GM11168 (cell line): ENCODE measurements at regions not wholly inside any gene's neighbourhood (a gene's known extent, or its start where the extent isn't known, plus 50 kb on each side); places are given as distances from the start of the nearest gene placed in this dataset.

Source experiments
- in situ Hi-C: fragments of 300-500 bp; cut with MboI; formaldehyde crosslinking; loops from one replicate; pipeline ENCODE4 v1.12.0; 2022; ENCODE audit warnings: low sequenced_read_pairs; ENCODE audit not compliant: unreplicated experiment

- in situ Hi-C loops, result no loop called here
Observed at GRCh38 chr13:31922724-31923123, 108.8 kb upstream of the FRY start.

GRCh38 chr13:31923134-31923763, 108.3 kb upstream of the FRY start:
- in situ Hi-C loops, result no loop called here

- in situ Hi-C loops, result no loop called here
Observed at GRCh38 chr13:31925079-31925478, 106.5 kb upstream of the FRY start.

GRCh38 chr13:31927219-31927653, 104.3 kb upstream of the FRY start:
- in situ Hi-C loops, result no loop called here

- in situ Hi-C loops, result no loop called here
Observed at GRCh38 chr13:31929031-31929770, 102.4 kb upstream of the FRY start.

GRCh38 chr13:31930490-31930889, 101.1 kb upstream of the FRY start:
- in situ Hi-C loops, result no loop called here

GRCh38 chr13:31930901-31931522, 100.6 kb upstream of the FRY start:
- in situ Hi-C loops, result no loop called here

- in situ Hi-C loops, result no loop called here
Observed at GRCh38 chr13:31937436-31937835, 94.1 kb upstream of the FRY start.

GRCh38 chr13:31940076-31940475, 91.5 kb upstream of the FRY start:
- in situ Hi-C loops, result no loop called here

GRCh38 chr13:31943591-31943990, 88.0 kb upstream of the FRY start:
- in situ Hi-C loops, result no loop called here

GRCh38 chr13:31944262-31945160, 87.1 kb upstream of the FRY start:
- in situ Hi-C loops, result no loop called here

- in situ Hi-C loops, result no loop called here
Observed at GRCh38 chr13:31945202-31945961, 86.2 kb upstream of the FRY start.

GRCh38 chr13:31946091-31946770, 85.3 kb upstream of the FRY start:
- in situ Hi-C loops, result no loop called here

GRCh38 chr13:31947105-31947504, 84.5 kb upstream of the FRY start:
- in situ Hi-C loops, result no loop called here

GRCh38 chr13:31947506-31947905, 84.1 kb upstream of the FRY start:
- in situ Hi-C loops, result no loop called here

GRCh38 chr13:31949486-31949885, 82.1 kb upstream of the FRY start:
- in situ Hi-C loops, result no loop called here

GRCh38 chr13:31950111-31950815, 81.3 kb upstream of the FRY start:
- in situ Hi-C loops, result no loop called here

GRCh38 chr13:31951215-31951678, 80.3 kb upstream of the FRY start:
- in situ Hi-C loops, result no loop called here
